Ovary (tissue), 7 donors: ENCODE measurements at regions not wholly inside any gene's neighbourhood (a gene's known extent, or its start where the extent isn't known, plus 50 kb on each side); places are given as distances from the start of the nearest gene placed in this dataset.

Experiments
- DNase-seq, 5 donors: peaks; one replicate each; pipeline ENCODE4 v3.0.0-alpha.2; 2019 to 2020
- H3K27ac ChIP-seq, 2 donors: fragments of 200-600 bp; one replicate each; pipeline versions ENCODE4 v1.5.1 to v1.8.0; 2019 to 2022
- H3K27me3 ChIP-seq: fragments of 200-600 bp; one replicate; pipeline ENCODE4 v1.8.0; 2022
- H3K36me3 ChIP-seq: fragments of 200-600 bp; sonication (generic); one replicate; pipeline ENCODE4 v1.5.1; 2019
- H3K4me1 ChIP-seq: one replicate; pipeline ENCODE4 v1.8.1; 2013; ENCODE audit warnings: mild to moderate bottlenecking, moderate library complexity; ENCODE audit not compliant: insufficient read depth
- H3K4me3 ChIP-seq: fragments of 200-600 bp; sonication (generic); one replicate; pipeline ENCODE4 v1.5.1; 2017
- H3K9me3 ChIP-seq, 2 donors: fragments of 200-600 bp in 1 of 2; sonication (generic) in 1 of 2; one replicate each; pipeline versions ENCODE4 v1.5.1 to v1.8.1; 2013 to 2019; ENCODE audit warnings: mild to moderate bottlenecking in 1 of 2, moderate library complexity in 1 of 2
- CTCF ChIP-seq, 3 donors: fragments of 450-650 bp in 2 of 3; fragments of 200-600 bp in 1 of 3; IDR thresholded peaks; one replicate each; pipeline versions ENCODE4 v1.5.1 to v1.8.0; 2016 to 2022; ENCODE audit warnings: antibody characterized with exemption in 3 of 3, mild to moderate bottlenecking in 1 of 3
- EP300 ChIP-seq: sonication (generic); formaldehyde crosslinking; IDR thresholded peaks from one replicate; pipeline ENCODE4 v1.6.1; 2017; ENCODE audit warnings: antibody characterized with exemption
- POLR2A ChIP-seq: fragments of 450-650 bp; IDR thresholded peaks from one replicate; pipeline ENCODE4 v1.6.1; 2017; ENCODE audit warnings: antibody characterized with exemption, mild to moderate bottlenecking, moderate library complexity
- WGBS, 3 donors: extraction: QIAGEN DNeasy Blood & Tissue Kit in 1 of 3; methylation state at CpG; one replicate each; pipeline versions ENCODE4 v1.1.5 to v1.1.7; 2013 to 2017; 5-methylcytosine and 5-hydroxymethylcytosine counted together
- intact Hi-C, 4 donors: fragments of 100-400 bp; cut with DNase I; formaldehyde crosslinking; loops; one replicate each; pipeline versions ENCODE4 v1.11.0 to v1.15.1; 2022 to 2023
- donor health status: DM: no; HTN: no; CAD: no; lungs with moderate emphysema.
- donor health status: DM: no; HTN: no; CAD: no.
- donor health status: Bipolar disorder and iron deficiency.
- donor health status: DM: no; HTN: no; CAD: no.
- donor health status: DM: yes; HTN: yes; CAD: no.

GRCh38 chrX:88612870-88613329, 134.1 kb upstream of the CPXCR1 start:
- no peak overlapping the region for H3K27ac ChIP-seq
- TF ChIP-seq EP300 (no peak), CTCF (IDR thresholded peaks at IDR 0.05) (no peak), POLR2A (no peak)
- H3K4me1 ChIP-seq: no peaks in the 10 kb centered on the region
- H3K4me3 ChIP-seq: no peak overlapping the region
- WGBS, 3 donors: 24 to 32% (median 29%) methylated on average over 4 of the region's 4 CpGs
- intact Hi-C loops: no loop called here
- no peaks in the 10 kb centered on the region for H3K36me3 ChIP-seq
- no peaks in the 10 kb centered on the region for H3K27me3 ChIP-seq
- no peaks in the 10 kb centered on the region for H3K9me3 ChIP-seq
- no peak for DNase-seq

- DNase-seq: no peak
- TF ChIP-seq POLR2A (no peak), CTCF (IDR thresholded peaks at IDR 0.05) (no peak), EP300 (no peak)
- Histone ChIP-seq H3K4me3 (no peak overlapping the region), H3K4me1 (no peaks in the 10 kb centered on the region), H3K9me3 (no peaks in the 10 kb centered on the region), H3K36me3 (no peaks in the 10 kb centered on the region), H3K27ac (no peak overlapping the region), H3K27me3 (no peaks in the 10 kb centered on the region)
- intact Hi-C loops: no loop called here
These were observed 133.7 kb upstream of the CPXCR1 start for GRCh38 chrX:88613338-88613737.

GRCh38 chrX:88621278-88621677, 125.7 kb upstream of the CPXCR1 start:
- Histone ChIP-seq H3K4me1 (no peaks in the 10 kb centered on the region), H3K36me3 (no peaks in the 10 kb centered on the region), H3K27me3 (no peaks in the 10 kb centered on the region), H3K4me3 (no peak overlapping the region), H3K9me3 (no peaks in the 10 kb centered on the region), H3K27ac (no peak overlapping the region)
- WGBS, 3 donors: 27 to 33% (median 31%) methylated on average over 2 of the region's 2 CpGs
- intact Hi-C loops: no loop called here
- no peak for DNase-seq
- no peak for TF ChIP-seq EP300
- TF ChIP-seq CTCF (IDR thresholded peaks at IDR 0.05): no peak
- TF ChIP-seq POLR2A: no peak

GRCh38 chrX:88655460-88655859, 91.6 kb upstream of the CPXCR1 start:
- TF ChIP-seq CTCF (IDR thresholded peaks at IDR 0.05) (no peak), POLR2A (no peak), EP300 (no peak)
- H3K36me3 ChIP-seq: no peaks in the 10 kb centered on the region

GRCh38 chrX:88660836-88661235, 86.2 kb upstream of the CPXCR1 start:
- intact Hi-C loops: no loop called here
- 21 to 35% (median 27%) methylated on average over 1 of the region's 1 CpG for WGBS, 3 donors
- H3K4me1 ChIP-seq: no peaks in the 10 kb centered on the region

More at GRCh38 chrX:88655460-88655859, 91.6 kb upstream of the CPXCR1 start:
- Histone ChIP-seq H3K27ac (no peak overlapping the region), H3K4me1 (no peaks in the 10 kb centered on the region), H3K4me3 (no peak overlapping the region), H3K27me3 (no peaks in the 10 kb centered on the region), H3K9me3 (no peaks in the 10 kb centered on the region)
- intact Hi-C loops: no loop called here
- DNase-seq: no peak

More at GRCh38 chrX:88660836-88661235, 86.2 kb upstream of the CPXCR1 start:
- Histone ChIP-seq H3K27ac (no peak overlapping the region), H3K4me3 (no peak overlapping the region), H3K36me3 (no peaks in the 10 kb centered on the region), H3K9me3 (no peaks in the 10 kb centered on the region), H3K27me3 (no peaks in the 10 kb centered on the region)
- DNase-seq: no peak
- TF ChIP-seq CTCF (IDR thresholded peaks at IDR 0.05): no peak
- no peak for TF ChIP-seq POLR2A
- no peak for TF ChIP-seq EP300
